ENCODE measurements at regions not wholly inside any gene's neighbourhood (a gene's known extent, or its start where the extent isn't known, plus 50 kb on each side); places are given as distances from the start of the nearest gene placed in this dataset.

- TF ChIP-seq CTCF (conservative IDR thresholded peaks at IDR 0.05 in 1 of 2, IDR thresholded peaks at IDR 0.05 in 1 of 2; ENCODE audit: low read depth in 1 of 2, low read length in 2 of 2) (no peak), EZH2 (IDR thresholded peaks at IDR 0.05; ENCODE audit: low read length, missing control alignments) (no peak)
Observed at GRCh38 chr5:42015681-42016080, 90.6 kb downstream of the FBXO4 start.

All from fibroblast of lung (primary cell).